CD4-positive, alpha-beta T cell (primary cell): ENCODE measurements at regions not wholly inside any gene's neighbourhood (a gene's known extent, or its start where the extent isn't known, plus 50 kb on each side); places are given as distances from the start of the nearest gene placed in this dataset.

Experiments
- ATAC-seq: fragments of 200-7000 bp; cut with Tn5 transposase; one replicate; pipeline ENCODE4 v1.10.0; 2022; ENCODE audit warnings: mild to moderate bottlenecking; ENCODE audit not compliant: poor library complexity
- CTCF ChIA-PET: fragments of 350-600 bp; sonication (Branson Sonifier 250); formaldehyde crosslinking; loops from one replicate; lab custom pipeline; 2021; ENCODE audit warnings: antibody characterized with exemption, inconsistent platforms; lab: Charles Lee
- POLR2A ChIA-PET: fragments of 350-600 bp; sonication (Branson Sonifier 250); formaldehyde crosslinking; loops from one replicate; lab custom pipeline; 2021; ENCODE audit warnings: antibody characterized with exemption, inconsistent platforms; lab: Charles Lee
- DNase-seq, 14 experiments: peaks; one replicate each; pipeline ENCODE4 v3.0.0-alpha.2; 2013 to 2020; ENCODE audit warnings: mixed read lengths in 2 of 14
- H3K27ac ChIP-seq, 2 donors: one replicate each; pipeline versions ENCODE4 v1.5.1 to v1.7.0; 2013; ENCODE audit warnings: low read length in 2 of 2, low read depth in 1 of 2, mild to moderate bottlenecking in 1 of 2
- H3K27me3 ChIP-seq, 2 experiments: 1 replicate in 1 of 2; 2 replicates in 1 of 2; pipeline versions ENCODE4 v1.6.1 to v1.7.0; 2013; ENCODE audit warnings: low read length in 2 of 2, control low read depth in 1 of 2, mild to moderate bottlenecking in 1 of 2, moderate library complexity in 1 of 2; ENCODE audit not compliant: insufficient read depth in 2 of 2, control insufficient read depth in 1 of 2
- H3K36me3 ChIP-seq: one replicate; pipeline ENCODE4 v1.6.1; 2013; ENCODE audit warnings: low read length, control low read depth; ENCODE audit not compliant: insufficient read depth
- H3K4me1 ChIP-seq: one replicate; pipeline ENCODE4 v1.6.1; 2013; ENCODE audit warnings: low read length, control low read depth; ENCODE audit not compliant: insufficient read depth
- H3K4me3 ChIP-seq: one replicate; pipeline ENCODE4 v1.5.1; 2013; ENCODE audit warnings: mild to moderate bottlenecking, low read length, moderate library complexity
- H3K9me3 ChIP-seq, 2 experiments: 1 replicate in 1 of 2; 2 replicates in 1 of 2; pipeline versions ENCODE4 v1.6.1 to v1.7.0; 2013; ENCODE audit warnings: low read length in 2 of 2, mild to moderate bottlenecking in 2 of 2, control low read depth in 1 of 2, moderate library complexity in 1 of 2; ENCODE audit not compliant: control insufficient read depth in 1 of 2, insufficient read depth in 1 of 2
- H3K27ac Mint-ChIP-seq: one replicate; pipeline ENCODE4 v1.8.0; 2020; ENCODE audit warnings: mixed read lengths
- H3K27me3 Mint-ChIP-seq: one replicate; pipeline ENCODE4 v1.8.0; 2021; ENCODE audit warnings: mixed read lengths
- H3K36me3 Mint-ChIP-seq: one replicate; pipeline ENCODE4 v1.8.0; 2021; ENCODE audit warnings: low read depth, mixed read lengths
- H3K4me1 Mint-ChIP-seq: one replicate; pipeline ENCODE4 v1.8.0; 2021; ENCODE audit warnings: low read depth, mixed read lengths
- H3K4me3 Mint-ChIP-seq: one replicate; pipeline ENCODE4 v1.8.0; 2020; ENCODE audit warnings: mild to moderate bottlenecking, mixed read lengths
- H3K9me3 Mint-ChIP-seq: one replicate; pipeline ENCODE4 v1.8.0; 2020; ENCODE audit warnings: mixed read lengths
- intact Hi-C, 2 experiments: fragments of 100-400 bp; cut with DNase I in 1 of 2; cut with micrococcal nuclease in 1 of 2; formaldehyde crosslinking; loops; one replicate each; pipeline versions ENCODE4 v1.15.1 to v1.9.0; 2023 to 2025; cut with DNase I, micrococcal nuclease
- TF ChIP-seq, protein P1 (sequence below): fragments of 200-600 bp; IDR thresholded peaks from one replicate; pipeline ENCODE4 v1.8.0; 2022; ENCODE audit warnings: antibody characterized with exemption, mild to moderate bottlenecking

DNA sequence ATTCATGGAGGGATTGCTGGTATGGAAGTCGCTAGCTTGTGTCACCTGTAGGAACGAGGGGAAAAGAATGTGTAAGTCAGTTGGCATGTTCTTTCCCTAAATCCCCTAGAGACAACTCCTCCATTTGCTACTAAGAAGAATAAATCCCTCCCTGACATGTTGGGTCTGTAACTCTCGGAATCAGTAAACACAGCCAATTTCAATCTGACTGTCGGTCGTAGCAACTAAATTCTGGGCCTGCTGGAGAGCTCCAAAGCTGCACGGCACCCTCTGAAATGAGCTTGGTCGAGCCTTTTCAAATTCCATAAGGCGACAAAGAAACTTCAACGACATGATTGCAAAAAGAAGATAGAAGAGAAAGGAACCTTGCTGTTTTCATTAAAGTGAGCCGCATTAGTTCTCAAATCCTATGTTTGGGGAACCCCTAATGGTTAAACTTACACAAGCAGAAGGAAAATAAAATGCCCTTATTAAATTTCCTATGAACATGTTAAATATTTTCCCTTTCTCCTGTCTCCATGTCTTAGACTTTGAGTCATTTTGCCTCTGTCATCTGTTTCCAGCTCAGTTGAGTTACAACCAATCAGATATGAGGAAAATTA, 735.8 kb upstream of the WWC1 start:
- peaks cover 10% of the 10 kb centered on the region for H3K9me3 Mint-ChIP-seq
- H3K9me3 ChIP-seq = no peaks in the 10 kb centered on the region
- no peaks in the 10 kb centered on the region for H3K36me3 ChIP-seq
- no peaks in the 10 kb centered on the region for H3K27me3 Mint-ChIP-seq
- no peak overlapping the region for H3K4me3 ChIP-seq
- intact Hi-C loops = no loop called here
- DNase-seq = no peak
- TF ChIP-seq, protein P1, sequence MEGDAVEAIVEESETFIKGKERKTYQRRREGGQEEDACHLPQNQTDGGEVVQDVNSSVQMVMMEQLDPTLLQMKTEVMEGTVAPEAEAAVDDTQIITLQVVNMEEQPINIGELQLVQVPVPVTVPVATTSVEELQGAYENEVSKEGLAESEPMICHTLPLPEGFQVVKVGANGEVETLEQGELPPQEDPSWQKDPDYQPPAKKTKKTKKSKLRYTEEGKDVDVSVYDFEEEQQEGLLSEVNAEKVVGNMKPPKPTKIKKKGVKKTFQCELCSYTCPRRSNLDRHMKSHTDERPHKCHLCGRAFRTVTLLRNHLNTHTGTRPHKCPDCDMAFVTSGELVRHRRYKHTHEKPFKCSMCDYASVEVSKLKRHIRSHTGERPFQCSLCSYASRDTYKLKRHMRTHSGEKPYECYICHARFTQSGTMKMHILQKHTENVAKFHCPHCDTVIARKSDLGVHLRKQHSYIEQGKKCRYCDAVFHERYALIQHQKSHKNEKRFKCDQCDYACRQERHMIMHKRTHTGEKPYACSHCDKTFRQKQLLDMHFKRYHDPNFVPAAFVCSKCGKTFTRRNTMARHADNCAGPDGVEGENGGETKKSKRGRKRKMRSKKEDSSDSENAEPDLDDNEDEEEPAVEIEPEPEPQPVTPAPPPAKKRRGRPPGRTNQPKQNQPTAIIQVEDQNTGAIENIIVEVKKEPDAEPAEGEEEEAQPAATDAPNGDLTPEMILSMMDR = no peak
- no peaks in the 10 kb centered on the region for H3K4me1 Mint-ChIP-seq
- H3K4me3 Mint-ChIP-seq = no peak overlapping the region
- H3K4me1 ChIP-seq = no peaks in the 10 kb centered on the region
- ChIA-PET CTCF (no interaction called here), POLR2A (no interaction called here)
- no peak overlapping the region for H3K27ac Mint-ChIP-seq
- H3K27me3 ChIP-seq = no peaks in the 10 kb centered on the region
- H3K27ac ChIP-seq = no peak overlapping the region
- ATAC-seq = no peak
- no peaks in the 10 kb centered on the region for H3K36me3 Mint-ChIP-seq

DNA sequence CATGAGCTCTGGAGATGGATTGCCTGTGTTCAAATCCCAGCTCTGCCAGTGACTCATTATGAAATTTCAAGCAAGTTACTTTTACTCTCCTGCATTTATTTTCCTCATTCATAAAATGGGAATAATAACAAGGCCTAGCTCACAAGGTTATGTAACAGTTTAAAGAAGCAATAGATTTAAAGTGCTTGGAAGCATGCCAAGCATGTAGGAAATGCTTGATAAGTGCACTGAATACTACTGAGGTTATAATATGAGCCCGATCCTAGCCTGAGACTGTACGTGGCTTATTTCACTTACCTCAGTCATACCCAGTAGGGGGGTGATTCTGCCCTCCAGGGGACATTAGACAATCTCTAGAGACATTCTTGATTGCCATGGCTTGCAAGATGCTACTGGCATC, 734.1 kb upstream of the WWC1 start:
- POLR2A ChIA-PET = no interaction called here

DNA sequence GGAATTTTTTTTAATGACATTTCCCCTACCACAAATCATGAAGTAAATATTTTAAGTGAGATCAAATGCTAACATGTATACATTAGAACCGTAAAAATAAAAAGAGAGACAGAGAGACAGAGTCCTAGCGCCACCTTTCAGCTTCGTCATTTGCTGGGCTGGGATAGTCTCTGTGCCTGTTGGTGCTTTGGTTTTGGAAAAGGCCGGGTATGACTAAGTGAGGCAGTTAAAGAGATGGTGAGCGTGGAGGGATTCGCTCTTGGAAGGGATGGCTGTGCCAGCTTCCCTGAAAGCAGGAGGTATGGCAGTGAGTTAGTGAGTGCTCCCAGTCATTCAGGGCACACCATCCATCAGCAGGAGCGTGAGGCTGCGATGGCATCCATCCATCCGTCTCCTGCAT, 729.6 kb upstream of the WWC1 start:
- no peaks in the 10 kb centered on the region for H3K36me3 Mint-ChIP-seq
- Histone ChIP-seq H3K4me1 (no peaks in the 10 kb centered on the region), H3K27ac (no peak overlapping the region), H3K4me3 (no peak overlapping the region), H3K36me3 (no peaks in the 10 kb centered on the region), H3K27me3 (no peaks in the 10 kb centered on the region), H3K9me3 (no peaks in the 10 kb centered on the region)
- intact Hi-C loops = no loop called here
- no peak for DNase-seq
- TF ChIP-seq, protein P1 = no peak
- H3K4me1 Mint-ChIP-seq = no peaks in the 10 kb centered on the region
- POLR2A ChIA-PET = no interaction called here
- ATAC-seq = no peak
- H3K9me3 Mint-ChIP-seq = peaks cover 12% of the 10 kb centered on the region
- H3K27me3 Mint-ChIP-seq = peaks cover 4% of the 10 kb centered on the region
- H3K27ac Mint-ChIP-seq = no peak overlapping the region
- no peak overlapping the region for H3K4me3 Mint-ChIP-seq
- CTCF ChIA-PET = no interaction called here

More for the DNA sequence above, 734.1 kb upstream of the WWC1 start:
- Mint-ChIP-seq H3K9me3 (peaks cover 10% of the 10 kb centered on the region), H3K4me3 (no peak overlapping the region), H3K27me3 (peaks cover 4% of the 10 kb centered on the region), H3K4me1 (no peaks in the 10 kb centered on the region), H3K27ac (no peak overlapping the region), H3K36me3 (no peaks in the 10 kb centered on the region)
- no peak for ATAC-seq
- no peaks in the 10 kb centered on the region for H3K27me3 ChIP-seq
- H3K36me3 ChIP-seq = no peaks in the 10 kb centered on the region
- H3K9me3 ChIP-seq = no peaks in the 10 kb centered on the region
- TF ChIP-seq, protein P1 = no peak
- no peak overlapping the region for H3K4me3 ChIP-seq
- H3K27ac ChIP-seq = no peak overlapping the region
- CTCF ChIA-PET = no interaction called here
- no peak for DNase-seq
- intact Hi-C loops = no loop called here
- no peaks in the 10 kb centered on the region for H3K4me1 ChIP-seq
